Mucosa of descending colon (tissue), 3 donors: ENCODE measurements at regions not wholly inside any gene's neighbourhood (a gene's known extent, or its start where the extent isn't known, plus 50 kb on each side); places are given as distances from the start of the nearest gene placed in this dataset.

ENCODE experiments used
- ATAC-seq: fragments of 200-7000 bp; cut with Tn5 transposase; one replicate; pipeline ENCODE4 v1.9.1; 2020; ENCODE audit warnings: mild to moderate bottlenecking, moderate library complexity
- DNase-seq, 3 donors: peaks; one replicate each; pipeline ENCODE4 v3.0.0-alpha.2; 2020
- H3K36me3 ChIP-seq: fragments of 200-600 bp; one replicate; pipeline ENCODE4 v1.8.0; 2021; ENCODE audit warnings: low read depth, mild to moderate bottlenecking
- H3K4me1 ChIP-seq: fragments of 200-600 bp; one replicate; pipeline ENCODE4 v1.8.0; 2021; ENCODE audit warnings: low read depth, mild to moderate bottlenecking
- H3K4me3 ChIP-seq: fragments of 200-600 bp; one replicate; pipeline ENCODE4 v1.8.0; 2021; ENCODE audit warnings: mild to moderate bottlenecking
- H3K9me3 ChIP-seq: fragments of 200-600 bp; one replicate; pipeline ENCODE4 v1.8.0; 2021; ENCODE audit warnings: mild to moderate bottlenecking
- intact Hi-C, 2 donors: fragments of 100-400 bp; cut with DNase I in 1 of 2; cut with micrococcal nuclease in 1 of 2; formaldehyde crosslinking; loops; one replicate each; pipeline versions ENCODE4 v1.11.0 to v1.11.1; 2022; cut with DNase I, micrococcal nuclease
- TF ChIP-seq, protein P1 (sequence below): fragments of 200-600 bp; IDR thresholded peaks from one replicate; pipeline ENCODE4 v1.8.0; 2022; ENCODE audit warnings: antibody characterized with exemption, mild to moderate bottlenecking
- donor health status: DM: no; HTN: no; CAD: no; lungs with moderate emphysema.
- donor health status: DM: no; HTN: no; CAD: no.
- donor health status: DM: no; HTN: yes; CAD: no.

DNA sequence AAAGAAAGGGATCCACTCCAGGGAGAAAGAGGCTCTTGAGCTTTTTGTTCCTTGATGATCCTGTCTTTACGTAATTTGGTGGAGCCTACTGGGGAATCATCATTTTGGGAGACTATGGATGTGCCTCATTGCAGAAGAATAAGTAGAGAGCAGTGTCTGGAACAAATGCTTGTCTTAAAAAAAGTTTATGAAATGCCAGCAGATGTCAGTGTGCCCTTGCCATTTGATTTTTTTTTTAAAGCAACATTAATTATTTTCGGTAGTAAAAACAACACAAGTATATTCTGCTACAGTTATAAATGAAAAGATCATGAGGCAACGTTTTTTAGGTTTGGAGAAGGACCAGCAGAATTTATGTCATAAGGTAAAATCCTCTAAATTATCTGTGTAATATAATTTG, 934.8 kb upstream of the EEF2KMT start:
- DNase-seq, result no peak
- intact Hi-C loops, result no loop called here

DNA sequence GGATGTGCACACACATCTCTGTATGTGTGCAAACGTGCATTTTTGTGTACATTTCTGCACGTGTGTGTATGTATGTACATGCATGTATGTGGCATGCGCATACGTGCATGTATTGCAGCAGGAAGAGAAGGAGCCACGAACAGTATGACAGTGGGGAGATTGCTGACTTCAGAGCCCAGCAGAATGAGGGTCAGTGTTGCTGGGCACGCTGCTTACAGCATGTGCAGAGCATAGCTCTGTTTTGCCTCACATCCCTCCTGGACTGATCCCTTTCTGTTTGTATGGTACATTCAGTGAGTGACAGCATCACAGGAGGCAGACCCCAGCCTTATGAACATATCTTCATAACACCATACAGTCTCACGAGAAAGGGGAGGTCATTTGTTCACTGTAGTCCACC, 934.0 kb upstream of the EEF2KMT start:
- TF ChIP-seq, protein P1, sequence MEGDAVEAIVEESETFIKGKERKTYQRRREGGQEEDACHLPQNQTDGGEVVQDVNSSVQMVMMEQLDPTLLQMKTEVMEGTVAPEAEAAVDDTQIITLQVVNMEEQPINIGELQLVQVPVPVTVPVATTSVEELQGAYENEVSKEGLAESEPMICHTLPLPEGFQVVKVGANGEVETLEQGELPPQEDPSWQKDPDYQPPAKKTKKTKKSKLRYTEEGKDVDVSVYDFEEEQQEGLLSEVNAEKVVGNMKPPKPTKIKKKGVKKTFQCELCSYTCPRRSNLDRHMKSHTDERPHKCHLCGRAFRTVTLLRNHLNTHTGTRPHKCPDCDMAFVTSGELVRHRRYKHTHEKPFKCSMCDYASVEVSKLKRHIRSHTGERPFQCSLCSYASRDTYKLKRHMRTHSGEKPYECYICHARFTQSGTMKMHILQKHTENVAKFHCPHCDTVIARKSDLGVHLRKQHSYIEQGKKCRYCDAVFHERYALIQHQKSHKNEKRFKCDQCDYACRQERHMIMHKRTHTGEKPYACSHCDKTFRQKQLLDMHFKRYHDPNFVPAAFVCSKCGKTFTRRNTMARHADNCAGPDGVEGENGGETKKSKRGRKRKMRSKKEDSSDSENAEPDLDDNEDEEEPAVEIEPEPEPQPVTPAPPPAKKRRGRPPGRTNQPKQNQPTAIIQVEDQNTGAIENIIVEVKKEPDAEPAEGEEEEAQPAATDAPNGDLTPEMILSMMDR, result no peak
- Histone ChIP-seq H3K4me3 (no peak overlapping the region), H3K36me3 (no peaks in the 10 kb centered on the region), H3K9me3 (no peaks in the 10 kb centered on the region), H3K4me1 (no peaks in the 10 kb centered on the region)
- DNase-seq, result no peak
- intact Hi-C loops, result no loop called here
- no peak for ATAC-seq

More for the DNA sequence above, 934.8 kb upstream of the EEF2KMT start:
- Histone ChIP-seq H3K4me3 (no peak overlapping the region), H3K4me1 (no peaks in the 10 kb centered on the region), H3K9me3 (no peaks in the 10 kb centered on the region), H3K36me3 (no peaks in the 10 kb centered on the region)
- TF ChIP-seq, protein P1, result no peak
- ATAC-seq, result no peak

DNA sequence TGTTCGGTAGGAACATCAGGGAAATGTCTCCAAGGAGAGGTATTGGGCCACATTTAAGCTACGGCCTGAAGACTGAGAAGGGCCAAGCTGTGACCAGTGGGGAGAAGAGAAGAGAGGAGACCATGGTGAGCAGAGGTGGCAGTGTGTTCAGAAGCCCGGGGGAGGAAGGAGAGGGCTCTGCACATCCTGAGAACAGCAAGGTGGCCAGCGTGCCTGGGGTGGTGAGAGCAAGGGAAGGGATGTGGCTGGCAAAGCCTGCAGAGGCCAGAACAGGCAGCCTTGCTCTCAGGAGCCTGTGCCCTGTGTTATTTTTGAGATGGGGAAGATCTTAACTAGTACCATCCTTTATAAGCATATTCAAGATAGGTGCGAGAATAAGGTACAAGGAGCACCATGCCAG, 933.5 kb upstream of the EEF2KMT start:
- no peaks in the 10 kb centered on the region for H3K36me3 ChIP-seq
- no peak for DNase-seq
- intact Hi-C loops, result no loop called here
- TF ChIP-seq, protein P1, result no peak
- no peak for ATAC-seq
- H3K4me1 ChIP-seq, result no peaks in the 10 kb centered on the region
- H3K4me3 ChIP-seq, result no peak overlapping the region
- H3K9me3 ChIP-seq, result no peaks in the 10 kb centered on the region

DNA sequence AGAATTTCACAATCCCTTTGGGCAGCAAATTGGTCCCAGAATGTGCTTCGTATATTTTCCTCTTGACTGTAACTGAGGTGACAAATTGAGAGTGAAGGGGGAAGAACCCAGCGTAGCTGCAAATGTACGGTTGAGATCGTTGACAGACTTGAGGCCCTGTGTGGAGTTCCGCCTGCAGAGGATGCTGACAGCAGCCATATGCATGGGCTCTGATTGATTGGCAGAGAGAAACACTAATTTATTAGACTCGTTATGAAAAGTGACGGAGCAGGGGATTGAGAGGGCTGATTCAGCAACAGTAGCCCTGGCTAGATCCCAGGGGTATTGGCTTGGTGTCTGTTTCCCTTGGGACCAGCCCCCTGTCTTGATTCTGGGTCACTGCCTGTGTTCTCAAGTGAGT, 930.1 kb upstream of the EEF2KMT start:
- intact Hi-C loops, result no loop called here
- no peak for DNase-seq
- Histone ChIP-seq H3K4me3 (no peak overlapping the region), H3K4me1 (no peaks in the 10 kb centered on the region), H3K9me3 (no peaks in the 10 kb centered on the region), H3K36me3 (no peaks in the 10 kb centered on the region)
- TF ChIP-seq, protein P1, result no peak
- no peak for ATAC-seq

DNA sequence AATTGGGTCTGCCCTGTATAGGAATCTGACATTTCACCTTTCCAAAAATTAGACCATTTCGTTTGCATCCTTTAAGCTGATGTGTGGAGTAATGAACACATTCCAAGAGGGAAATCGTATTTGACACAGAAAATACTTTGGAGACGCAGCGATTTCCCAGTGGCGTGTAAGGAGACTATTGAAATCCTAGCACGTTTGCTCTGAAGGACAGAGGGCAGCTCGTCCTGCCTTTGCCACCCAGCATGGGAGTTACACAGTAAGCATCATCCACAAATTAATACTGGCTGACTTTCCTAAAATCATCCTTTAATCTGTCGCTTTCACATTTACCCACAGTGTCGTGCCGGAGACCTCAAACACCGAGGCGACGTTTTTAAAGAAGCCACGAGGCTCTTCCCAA, 925.9 kb upstream of the EEF2KMT start:
- DNase-seq (no peak), ATAC-seq (no peak)
- intact Hi-C loops, result no loop called here
- no peaks in the 10 kb centered on the region for H3K36me3 ChIP-seq
- no peaks in the 10 kb centered on the region for H3K4me1 ChIP-seq
- TF ChIP-seq, protein P1, result no peak
- no peaks in the 10 kb centered on the region for H3K9me3 ChIP-seq
- no peak overlapping the region for H3K4me3 ChIP-seq

DNA sequence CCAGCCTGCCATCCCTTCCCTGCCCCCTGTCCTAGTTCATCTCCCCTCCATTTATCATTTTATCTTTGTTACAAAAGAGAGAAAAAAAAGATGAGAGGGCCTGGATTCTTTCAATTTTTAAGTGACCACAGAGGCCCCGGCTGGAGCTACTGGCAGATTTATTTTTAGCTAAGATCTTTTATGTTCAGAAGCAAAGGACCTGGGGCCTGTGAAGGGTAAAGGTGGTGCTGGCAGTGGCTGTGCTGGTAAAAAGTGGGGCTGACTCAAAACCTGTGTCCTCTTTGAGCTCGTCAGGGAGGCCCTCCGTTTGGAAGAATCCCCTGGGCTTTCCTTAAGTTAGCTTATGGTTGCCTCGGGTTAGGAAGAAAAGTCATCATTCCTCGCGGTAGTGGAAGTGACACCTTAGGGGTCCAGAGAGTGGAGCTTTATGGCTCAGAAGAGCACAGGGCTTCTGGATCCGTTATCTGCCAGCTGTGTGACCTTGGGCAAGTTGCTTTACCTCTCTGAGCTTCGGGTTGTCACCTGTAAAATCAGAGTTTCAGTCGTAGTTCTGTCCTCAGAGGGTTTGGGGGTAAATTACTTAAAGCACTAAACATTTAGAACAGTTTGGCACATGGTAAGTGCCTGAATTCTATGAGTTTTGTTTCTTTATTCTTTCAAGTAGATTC, 923.8 kb upstream of the EEF2KMT start:
- Histone ChIP-seq H3K4me1 (no peaks in the 10 kb centered on the region), H3K36me3 (no peaks in the 10 kb centered on the region), H3K4me3 (no peak overlapping the region), H3K9me3 (no peaks in the 10 kb centered on the region)
- TF ChIP-seq, protein P1, result no peak
- ATAC-seq (no peak), DNase-seq (no peak)
- intact Hi-C loops, result no loop called here
